ENCODE measurements at regions not wholly inside any gene's neighbourhood (a gene's known extent, or its start where the extent isn't known, plus 50 kb on each side); places are given as distances from the start of the nearest gene placed in this dataset.

- Mint-ChIP-seq H3K4me1 (no peaks in the 10 kb centered on the region), H3K27ac (no peak overlapping the region), H3K36me3 (no peaks in the 10 kb centered on the region), H3K4me3 (no peak overlapping the region), H3K27me3 (no peaks in the 10 kb centered on the region), H3K9me3 (peaks cover 0 to 6% (median 0%) of the 10 kb centered on the region in 11 donors)
- Histone ChIP-seq H3K27ac (ENCODE audit: low read depth, low read length) (no peak overlapping the region), H3K4me3 (ENCODE audit: low read length) (no peak overlapping the region), H3K36me3 (ENCODE audit: control insufficient read depth in 2 of 3, insufficient read depth in 3 of 3, low read length in 3 of 3) (no peaks in the 10 kb centered on the region), H3K9me3 (ENCODE audit: control insufficient read depth in 2 of 3, low read length in 3 of 3) (no peaks in the 10 kb centered on the region), H3K4me1 (ENCODE audit: control insufficient read depth in 2 of 2, insufficient read depth in 2 of 2, low read length in 2 of 2) (no peaks in the 10 kb centered on the region), H3K27me3 (ENCODE audit: control insufficient read depth in 2 of 2, insufficient read depth in 2 of 2, low read length in 2 of 2) (no peaks in the 10 kb centered on the region)
- ChIA-PET POLR2A (no interaction called here), CTCF (no interaction called here)
- intact Hi-C loops (cut with micrococcal nuclease), result no loop called here
- no peak for DNase-seq
- ATAC-seq, result no peak
These were observed 348.2 kb downstream of the SAMD5 start for GRCh38 chr6:147856687-147857086.

- ChIA-PET POLR2A (no interaction called here), CTCF (no interaction called here)
- Histone ChIP-seq H3K4me1 (ENCODE audit: control insufficient read depth in 2 of 2, insufficient read depth in 2 of 2, low read length in 2 of 2) (no peaks in the 10 kb centered on the region), H3K27ac (ENCODE audit: low read depth, low read length) (no peak overlapping the region), H3K27me3 (ENCODE audit: control insufficient read depth in 2 of 2, insufficient read depth in 2 of 2, low read length in 2 of 2) (no peaks in the 10 kb centered on the region), H3K9me3 (ENCODE audit: control insufficient read depth in 2 of 3, low read length in 3 of 3) (no peaks in the 10 kb centered on the region), H3K36me3 (ENCODE audit: control insufficient read depth in 2 of 3, insufficient read depth in 3 of 3, low read length in 3 of 3) (no peaks in the 10 kb centered on the region), H3K4me3 (ENCODE audit: low read length) (no peak overlapping the region)
- ATAC-seq (no peak), DNase-seq (no peak)
- Mint-ChIP-seq H3K4me3 (no peak overlapping the region), H3K27me3 (no peaks in the 10 kb centered on the region), H3K9me3 (peaks cover 0 to 6% (median 0%) of the 10 kb centered on the region in 11 donors), H3K36me3 (no peaks in the 10 kb centered on the region), H3K27ac (no peak overlapping the region), H3K4me1 (no peaks in the 10 kb centered on the region)
- intact Hi-C loops (cut with micrococcal nuclease), result no loop called here
These were observed 349.9 kb downstream of the SAMD5 start for GRCh38 chr6:147858421-147858820.

- DNase-seq, result no peak
These were observed 350.6 kb downstream of the SAMD5 start for GRCh38 chr6:147859071-147859470.

GRCh38 chr6:147861696-147862095 lies 353.2 kb downstream of the SAMD5 start:
- DNase-seq (no peak), ATAC-seq (no peak)
- Histone ChIP-seq H3K4me3 (ENCODE audit: low read length) (no peak overlapping the region), H3K9me3 (ENCODE audit: control insufficient read depth in 2 of 3, low read length in 3 of 3) (no peaks in the 10 kb centered on the region), H3K27ac (ENCODE audit: low read depth, low read length) (no peak overlapping the region), H3K4me1 (ENCODE audit: control insufficient read depth in 2 of 2, insufficient read depth in 2 of 2, low read length in 2 of 2) (no peaks in the 10 kb centered on the region), H3K36me3 (ENCODE audit: control insufficient read depth in 2 of 3, insufficient read depth in 3 of 3, low read length in 3 of 3) (no peaks in the 10 kb centered on the region), H3K27me3 (ENCODE audit: control insufficient read depth in 2 of 2, insufficient read depth in 2 of 2, low read length in 2 of 2) (no peaks in the 10 kb centered on the region)
- ChIA-PET CTCF (no interaction called here), POLR2A (no interaction called here)
- no peaks in the 10 kb centered on the region for H3K4me1 Mint-ChIP-seq
- no peak overlapping the region for H3K4me3 Mint-ChIP-seq
- H3K36me3 Mint-ChIP-seq, result no peaks in the 10 kb centered on the region
- no peaks in the 10 kb centered on the region for H3K27me3 Mint-ChIP-seq
- H3K27ac Mint-ChIP-seq, result no peak overlapping the region
- peaks cover 0 to 6% (median 0%) of the 10 kb centered on the region in 11 donors for H3K9me3 Mint-ChIP-seq
- intact Hi-C loops (cut with micrococcal nuclease), result no loop called here

More at GRCh38 chr6:147859071-147859470, 350.6 kb downstream of the SAMD5 start:
- Histone ChIP-seq H3K4me3 (ENCODE audit: low read length) (no peak overlapping the region), H3K9me3 (ENCODE audit: control insufficient read depth in 2 of 3, low read length in 3 of 3) (no peaks in the 10 kb centered on the region), H3K27me3 (ENCODE audit: control insufficient read depth in 2 of 2, insufficient read depth in 2 of 2, low read length in 2 of 2) (no peaks in the 10 kb centered on the region), H3K27ac (ENCODE audit: low read depth, low read length) (no peak overlapping the region), H3K36me3 (ENCODE audit: control insufficient read depth in 2 of 3, insufficient read depth in 3 of 3, low read length in 3 of 3) (no peaks in the 10 kb centered on the region), H3K4me1 (ENCODE audit: control insufficient read depth in 2 of 2, insufficient read depth in 2 of 2, low read length in 2 of 2) (no peaks in the 10 kb centered on the region)
- Mint-ChIP-seq H3K27ac (no peak overlapping the region), H3K9me3 (peaks cover 0 to 6% (median 0%) of the 10 kb centered on the region in 11 donors), H3K4me1 (no peaks in the 10 kb centered on the region), H3K4me3 (no peak overlapping the region), H3K36me3 (no peaks in the 10 kb centered on the region), H3K27me3 (no peaks in the 10 kb centered on the region)
- no peak for ATAC-seq
- intact Hi-C loops (cut with micrococcal nuclease), result no loop called here
- POLR2A ChIA-PET, result no interaction called here
- CTCF ChIA-PET, result no interaction called here

- intact Hi-C loops (cut with micrococcal nuclease), result no loop called here
- ChIA-PET CTCF (no interaction called here), POLR2A (no interaction called here)
- no peaks in the 10 kb centered on the region for H3K27me3 Mint-ChIP-seq
- no peak overlapping the region for H3K4me3 Mint-ChIP-seq
- no peaks in the 10 kb centered on the region for H3K4me1 Mint-ChIP-seq
- H3K9me3 Mint-ChIP-seq, result peaks cover 0 to 2% (median 0%) of the 10 kb centered on the region in 11 donors
- ATAC-seq (no peak), DNase-seq (no peak)
- Histone ChIP-seq H3K9me3 (ENCODE audit: control insufficient read depth in 2 of 3, low read length in 3 of 3) (no peaks in the 10 kb centered on the region), H3K4me3 (ENCODE audit: low read length) (no peak overlapping the region), H3K27me3 (ENCODE audit: control insufficient read depth in 2 of 2, insufficient read depth in 2 of 2, low read length in 2 of 2) (no peaks in the 10 kb centered on the region), H3K4me1 (ENCODE audit: control insufficient read depth in 2 of 2, insufficient read depth in 2 of 2, low read length in 2 of 2) (no peaks in the 10 kb centered on the region), H3K36me3 (ENCODE audit: control insufficient read depth in 2 of 3, insufficient read depth in 3 of 3, low read length in 3 of 3) (no peaks in the 10 kb centered on the region), H3K27ac (ENCODE audit: low read depth, low read length) (no peak overlapping the region)
- H3K27ac Mint-ChIP-seq, result no peak overlapping the region
- H3K36me3 Mint-ChIP-seq, result no peaks in the 10 kb centered on the region
These were observed 359.1 kb downstream of the SAMD5 start for GRCh38 chr6:147867433-147868226.

GRCh38 chr6:147868427-147869190 lies 360.1 kb downstream of the SAMD5 start:
- ChIA-PET POLR2A (no interaction called here), CTCF (no interaction called here)
- peaks cover 0 to 2% (median 0%) of the 10 kb centered on the region in 11 donors for H3K9me3 Mint-ChIP-seq
- H3K27me3 Mint-ChIP-seq, result no peaks in the 10 kb centered on the region
- Histone ChIP-seq H3K27me3 (ENCODE audit: control insufficient read depth in 2 of 2, insufficient read depth in 2 of 2, low read length in 2 of 2) (no peaks in the 10 kb centered on the region), H3K4me3 (ENCODE audit: low read length) (no peak overlapping the region), H3K36me3 (ENCODE audit: control insufficient read depth in 2 of 3, insufficient read depth in 3 of 3, low read length in 3 of 3) (no peaks in the 10 kb centered on the region), H3K9me3 (ENCODE audit: control insufficient read depth in 2 of 3, low read length in 3 of 3) (no peaks in the 10 kb centered on the region), H3K27ac (ENCODE audit: low read depth, low read length) (no peak overlapping the region), H3K4me1 (ENCODE audit: control insufficient read depth in 2 of 2, insufficient read depth in 2 of 2, low read length in 2 of 2) (no peaks in the 10 kb centered on the region)
- ATAC-seq (no peak), DNase-seq (no peak)
- no peak overlapping the region for H3K4me3 Mint-ChIP-seq
- H3K36me3 Mint-ChIP-seq, result no peaks in the 10 kb centered on the region
- intact Hi-C loops (cut with micrococcal nuclease), result no loop called here
- H3K4me1 Mint-ChIP-seq, result no peaks in the 10 kb centered on the region
- no peak overlapping the region for H3K27ac Mint-ChIP-seq

- Mint-ChIP-seq H3K4me1 (no peaks in the 10 kb centered on the region), H3K4me3 (no peak overlapping the region), H3K36me3 (no peaks in the 10 kb centered on the region), H3K27me3 (no peaks in the 10 kb centered on the region), H3K27ac (no peak overlapping the region), H3K9me3 (peaks cover 0 to 2% (median 0%) of the 10 kb centered on the region in 11 donors)
- Histone ChIP-seq H3K4me1 (ENCODE audit: control insufficient read depth in 2 of 2, insufficient read depth in 2 of 2, low read length in 2 of 2) (no peaks in the 10 kb centered on the region), H3K27ac (ENCODE audit: low read depth, low read length) (no peak overlapping the region), H3K36me3 (ENCODE audit: control insufficient read depth in 2 of 3, insufficient read depth in 3 of 3, low read length in 3 of 3) (no peaks in the 10 kb centered on the region), H3K9me3 (ENCODE audit: control insufficient read depth in 2 of 3, low read length in 3 of 3) (no peaks in the 10 kb centered on the region), H3K27me3 (ENCODE audit: control insufficient read depth in 2 of 2, insufficient read depth in 2 of 2, low read length in 2 of 2) (no peaks in the 10 kb centered on the region), H3K4me3 (ENCODE audit: low read length) (no peak overlapping the region)
- CTCF ChIA-PET, result no interaction called here
- DNase-seq (no peak), ATAC-seq (no peak)
- intact Hi-C loops (cut with micrococcal nuclease), result no loop called here
- POLR2A ChIA-PET, result no interaction called here
These were observed 360.7 kb downstream of the SAMD5 start for GRCh38 chr6:147869201-147869600.

Data from naive thymus-derived CD4-positive, alpha-beta T cell (primary cell).